Liver (tissue), 3 donors: ENCODE measurements at regions not wholly inside any gene's neighbourhood (a gene's known extent, or its start where the extent isn't known, plus 50 kb on each side); places are given as distances from the start of the nearest gene placed in this dataset.

Experiments used
- CTCF ChIP-seq: fragments of 150-350 bp; IDR thresholded peaks from 2 replicates; pipeline ENCODE4 v1.5.1; 2017; ENCODE audit warnings: improper control_type of control experiment, low read depth, low read length; ENCODE audit not compliant: missing input control
- FOXA1 ChIP-seq: IDR thresholded peaks from 2 replicates; pipeline ENCODE4 v1.6.1; 2016; ENCODE audit warnings: antibody characterized with exemption
- MAX ChIP-seq: IDR thresholded peaks from 2 replicates; pipeline ENCODE4 v1.6.1; 2016; ENCODE audit warnings: antibody characterized with exemption
- TAF1 ChIP-seq: conservative IDR thresholded peaks from 2 replicates; pipeline ENCODE4 v1.6.1; 2016; ENCODE audit warnings: antibody characterized with exemption, mild to moderate bottlenecking
- ZBTB33 ChIP-seq: IDR thresholded peaks from 2 replicates; pipeline ENCODE4 v1.6.1; 2016; ENCODE audit warnings: antibody characterized with exemption
- donor health status: healthy.
- donor health status: healthy.

GRCh38 chr12:59115526-59115925 is 195.2 kb upstream of the LRIG3 start:
- TF ChIP-seq CTCF (no peak), FOXA1 (no peak), ZBTB33 (no peak), MAX (no peak), TAF1 (no peak)
